ENCODE measurements at regions not wholly inside any gene's neighbourhood (a gene's known extent, or its start where the extent isn't known, plus 50 kb on each side); places are given as distances from the start of the nearest gene placed in this dataset.

DNA sequence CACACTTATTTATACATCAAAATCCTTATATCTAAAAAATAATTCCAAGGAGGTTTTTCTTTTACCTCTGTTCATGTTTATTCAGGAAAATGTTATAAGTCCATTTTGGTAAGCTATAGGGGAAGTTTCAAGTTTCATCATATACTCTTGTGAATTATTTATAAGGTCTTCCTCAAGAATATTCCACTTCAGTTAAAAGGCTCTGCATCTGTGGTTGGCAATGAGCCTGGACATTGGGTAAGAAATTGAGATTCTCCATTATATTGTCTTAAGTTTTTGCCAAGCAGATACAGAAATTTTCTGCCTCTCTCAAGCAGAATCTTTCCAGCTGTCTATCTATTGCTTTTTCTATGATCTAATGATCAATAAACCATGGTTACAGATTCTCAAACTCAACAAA lies 641.9 kb downstream of the NLGN4X start:
- no peak overlapping the region for H3K9ac ChIP-seq (replicated peaks; ENCODE audit: extremely low read depth, insufficient read depth, low read length)
- H4K20me1 ChIP-seq (replicated peaks; ENCODE audit: control insufficient read depth, extremely low read depth, insufficient read depth, low read length): no peaks in the 10 kb centered on the region
- no peak overlapping the region for H3K4me2 ChIP-seq (ENCODE audit: insufficient read depth, low read length)
- POLR2A ChIA-PET: no interaction called here
- CTCF ChIA-PET: no interaction called here
- no peak for FAIRE-seq
- no peaks in the 10 kb centered on the region for H3K9me1 ChIP-seq (replicated peaks; ENCODE audit: control insufficient read depth, extremely low read depth, insufficient read depth, low read length)
- intact Hi-C loops (cut with micrococcal nuclease) (no loop called here), dilution Hi-C loops (cut with MboI; ENCODE audit: extremely low pct_ligation_motif_present, low sequenced_read_pairs) (no loop called here)
- H3K27me3 ChIP-seq (ENCODE audit: control insufficient read depth in 2 of 2, insufficient read depth in 2 of 2, low read length in 2 of 2): no peaks in the 10 kb centered on the region
- H3K27ac ChIP-seq (ENCODE audit: insufficient read depth, low read depth, low read length): no peak overlapping the region
- H2AFZ ChIP-seq (ENCODE audit: low read depth, low read length): no peak overlapping the region
- no peaks in the 10 kb centered on the region for H3K4me1 ChIP-seq (ENCODE audit: control insufficient read depth, extremely low read depth, insufficient read depth, low read length)
- no peaks in the 10 kb centered on the region for H3K36me3 ChIP-seq (ENCODE audit: control insufficient read depth in 2 of 2, extremely low read depth in 1 of 2, insufficient read depth in 2 of 2, low read length in 2 of 2)
- no peak overlapping the region for H3K4me3 ChIP-seq (replicated peaks in 1 of 3; ENCODE audit: insufficient read depth in 1 of 3, low read depth in 1 of 3, low read length in 3 of 3)
- BruUV-seq (replicated peaks): no TSS peak
- no peaks in the 10 kb centered on the region for H3K9me3 ChIP-seq (replicated peaks; ENCODE audit: control insufficient read depth, insufficient read depth, low read length)
- TF ChIP-seq, protein P1, sequence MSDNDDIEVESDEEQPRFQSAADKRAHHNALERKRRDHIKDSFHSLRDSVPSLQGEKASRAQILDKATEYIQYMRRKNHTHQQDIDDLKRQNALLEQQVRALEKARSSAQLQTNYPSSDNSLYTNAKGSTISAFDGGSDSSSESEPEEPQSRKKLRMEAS (IDR thresholded peaks at IDR 0.05; ENCODE audit: insufficient read depth, insufficient read length): no peak
- TF ChIP-seq, protein P2, sequence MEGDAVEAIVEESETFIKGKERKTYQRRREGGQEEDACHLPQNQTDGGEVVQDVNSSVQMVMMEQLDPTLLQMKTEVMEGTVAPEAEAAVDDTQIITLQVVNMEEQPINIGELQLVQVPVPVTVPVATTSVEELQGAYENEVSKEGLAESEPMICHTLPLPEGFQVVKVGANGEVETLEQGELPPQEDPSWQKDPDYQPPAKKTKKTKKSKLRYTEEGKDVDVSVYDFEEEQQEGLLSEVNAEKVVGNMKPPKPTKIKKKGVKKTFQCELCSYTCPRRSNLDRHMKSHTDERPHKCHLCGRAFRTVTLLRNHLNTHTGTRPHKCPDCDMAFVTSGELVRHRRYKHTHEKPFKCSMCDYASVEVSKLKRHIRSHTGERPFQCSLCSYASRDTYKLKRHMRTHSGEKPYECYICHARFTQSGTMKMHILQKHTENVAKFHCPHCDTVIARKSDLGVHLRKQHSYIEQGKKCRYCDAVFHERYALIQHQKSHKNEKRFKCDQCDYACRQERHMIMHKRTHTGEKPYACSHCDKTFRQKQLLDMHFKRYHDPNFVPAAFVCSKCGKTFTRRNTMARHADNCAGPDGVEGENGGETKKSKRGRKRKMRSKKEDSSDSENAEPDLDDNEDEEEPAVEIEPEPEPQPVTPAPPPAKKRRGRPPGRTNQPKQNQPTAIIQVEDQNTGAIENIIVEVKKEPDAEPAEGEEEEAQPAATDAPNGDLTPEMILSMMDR (IDR thresholded peaks at IDR 0.05; ENCODE audit: extremely low read depth in 1 of 2, insufficient read depth in 1 of 2, low read depth in 1 of 2, low read length in 2 of 2): no peak
- TF ChIP-seq POLR2A (IDR thresholded peaks at IDR 0.05; ENCODE audit: low read depth, low read length): no peak
- no peak for TF ChIP-seq MYC (IDR thresholded peaks at IDR 0.05; ENCODE audit: low read depth, low read length)
- no peak for TF ChIP-seq GATA2 (IDR thresholded peaks at IDR 0.05; ENCODE audit: insufficient read depth, insufficient read length, low read depth, low read length)
- TF ChIP-seq JUN (IDR thresholded peaks at IDR 0.05; ENCODE audit: borderline replicate concordance, insufficient read depth, insufficient read length, low read depth): no peak
- no peak for TF ChIP-seq POLR2AphosphoS5 (IDR thresholded peaks at IDR 0.05; ENCODE audit: insufficient read depth, low read depth, low read length)
- no peak for TF ChIP-seq EZH2 (IDR thresholded peaks at IDR 0.05; ENCODE audit: borderline replicate concordance, low read depth, low read length, severe bottlenecking)
- TF ChIP-seq FOS (IDR thresholded peaks at IDR 0.05; ENCODE audit: borderline replicate concordance, insufficient read depth, low read length): no peak
- H3K79me2 ChIP-seq (ENCODE audit: control insufficient read depth, insufficient read depth, low read length): no peaks in the 10 kb centered on the region
- no peak for DNase-seq (ENCODE audit: low read depth, low spot score)
